ENCODE measurements at regions not wholly inside any gene's neighbourhood (a gene's known extent, or its start where the extent isn't known, plus 50 kb on each side); places are given as distances from the start of the nearest gene placed in this dataset.

DNA sequence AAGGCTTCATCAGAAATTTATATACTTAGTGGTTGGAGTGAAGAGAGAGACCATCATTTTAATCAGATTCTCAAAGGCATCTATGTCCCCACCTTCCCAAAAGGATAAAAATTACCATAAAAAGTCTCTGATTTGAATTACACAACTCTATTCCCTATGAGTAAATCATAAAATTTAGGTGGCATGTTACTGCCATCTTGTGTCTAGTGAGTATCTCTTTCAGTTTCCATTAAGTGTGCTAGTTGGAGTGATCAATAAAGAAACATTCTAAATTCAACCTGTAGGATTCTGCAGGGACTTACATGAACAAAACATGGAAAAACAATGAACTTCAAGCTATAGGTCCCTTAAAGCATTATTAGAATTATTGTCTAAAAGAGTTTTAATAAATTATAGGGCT lies 655.4 kb downstream of the LTN1 start:
- no peaks in the 10 kb centered on the region for H3K36me3 ChIP-seq (ENCODE audit: control insufficient read depth in 3 of 3, insufficient read depth in 2 of 3, low read depth in 1 of 3, low read length in 3 of 3)
- DNase-seq: peak; percentile 57 to 60
- FAIRE-seq: no peak
- H3K4me3 ChIP-seq (ENCODE audit: low read depth in 1 of 3, low read length in 3 of 3): no peak overlapping the region
- no peak overlapping the region for H3K27ac ChIP-seq (ENCODE audit: low read depth in 1 of 3, low read length in 2 of 3)
- no peaks in the 10 kb centered on the region for H3K27me3 ChIP-seq (ENCODE audit: control insufficient read depth in 3 of 3, insufficient read depth in 3 of 3, low read length in 3 of 3)
- no peaks in the 10 kb centered on the region for H3K9me3 ChIP-seq (ENCODE audit: control insufficient read depth in 2 of 2, insufficient read depth in 1 of 2, low read depth in 1 of 2, low read length in 1 of 2)
- H3K4me1 ChIP-seq (ENCODE audit: control insufficient read depth in 3 of 3, insufficient read depth in 2 of 3, low read depth in 1 of 3, low read length in 2 of 3): peaks cover 0 to 8% (median 0%) of the 10 kb centered on the region in 3 donors

DNA sequence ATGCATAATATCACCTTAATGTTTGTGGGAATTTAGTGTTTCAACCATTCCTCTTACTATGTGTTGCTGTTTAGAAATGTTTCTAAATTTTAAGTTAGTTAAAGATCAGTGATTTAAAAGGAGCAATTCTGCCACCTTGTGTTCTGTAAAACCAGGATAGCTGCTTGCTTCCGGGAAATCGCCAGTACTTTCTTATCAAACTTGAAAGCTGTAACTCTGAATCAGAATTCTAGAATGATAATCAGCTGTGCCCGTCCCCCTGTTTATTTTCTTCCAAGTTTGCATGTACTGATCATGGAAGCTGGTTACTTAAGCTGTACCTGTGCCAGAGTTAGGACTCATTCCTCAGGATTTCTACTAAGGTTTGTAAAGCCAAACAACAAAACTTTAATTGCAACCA lies 656.4 kb downstream of the LTN1 start:
- no peak overlapping the region for H3K27ac ChIP-seq (ENCODE audit: low read depth in 1 of 3, low read length in 2 of 3)
- H3K9me3 ChIP-seq (ENCODE audit: control insufficient read depth in 2 of 2, insufficient read depth in 1 of 2, low read depth in 1 of 2, low read length in 1 of 2): peaks cover 0 to 3% of the 10 kb centered on the region in 2 donors
- H3K36me3 ChIP-seq (ENCODE audit: control insufficient read depth in 3 of 3, insufficient read depth in 2 of 3, low read depth in 1 of 3, low read length in 3 of 3): no peaks in the 10 kb centered on the region
- FAIRE-seq (no peak), DNase-seq (peak; percentile 62 to 75)
- peaks cover 0 to 8% (median 0%) of the 10 kb centered on the region in 3 donors for H3K4me1 ChIP-seq (ENCODE audit: control insufficient read depth in 3 of 3, insufficient read depth in 2 of 3, low read depth in 1 of 3, low read length in 2 of 3)
- no peaks in the 10 kb centered on the region for H3K27me3 ChIP-seq (ENCODE audit: control insufficient read depth in 3 of 3, insufficient read depth in 3 of 3, low read length in 3 of 3)
- no peak overlapping the region for H3K4me3 ChIP-seq (ENCODE audit: low read depth in 1 of 3, low read length in 3 of 3)
- 2 to 12% (median 6%) methylated on average over 3 of the region's 3 CpGs for WGBS, 3 donors

DNA sequence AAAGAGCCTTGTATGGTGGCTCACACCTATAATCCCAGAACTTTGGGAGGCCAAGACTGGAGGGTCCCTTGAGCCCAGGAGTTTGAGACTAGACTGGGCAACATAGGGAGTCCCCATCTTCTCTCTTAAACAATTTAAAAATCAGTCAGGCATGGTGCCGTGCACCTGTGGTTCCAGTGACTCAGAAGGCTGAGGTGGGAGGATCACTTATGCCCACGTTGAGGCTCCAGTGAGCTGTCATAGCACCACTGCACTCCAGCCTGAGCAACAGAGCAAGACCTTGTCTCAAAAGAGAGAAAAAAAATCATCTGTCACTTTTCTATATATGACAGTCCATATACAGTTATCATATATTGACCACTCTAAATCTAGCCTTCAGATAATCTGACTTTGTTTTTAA lies 658.3 kb downstream of the LTN1 start:
- H3K27me3 ChIP-seq (ENCODE audit: control insufficient read depth in 3 of 3, insufficient read depth in 3 of 3, low read length in 3 of 3): no peaks in the 10 kb centered on the region
- DNase-seq (no peak), FAIRE-seq (no peak)
- H3K4me1 ChIP-seq (ENCODE audit: control insufficient read depth in 3 of 3, insufficient read depth in 2 of 3, low read depth in 1 of 3, low read length in 2 of 3): peaks cover 0 to 3% (median 0%) of the 10 kb centered on the region in 3 donors
- WGBS, 3 donors: 75 to 82% (median 79%) methylated on average over 2 of the region's 2 CpGs
- no peak overlapping the region for H3K4me3 ChIP-seq (ENCODE audit: low read depth in 1 of 3, low read length in 3 of 3)
- no peak overlapping the region for H3K27ac ChIP-seq (ENCODE audit: low read depth in 1 of 3, low read length in 2 of 3)
- peaks cover 0 to 8% of the 10 kb centered on the region in 2 donors for H3K9me3 ChIP-seq (ENCODE audit: control insufficient read depth in 2 of 2, insufficient read depth in 1 of 2, low read depth in 1 of 2, low read length in 1 of 2)
- H3K36me3 ChIP-seq (ENCODE audit: control insufficient read depth in 3 of 3, insufficient read depth in 2 of 3, low read depth in 1 of 3, low read length in 3 of 3): no peaks in the 10 kb centered on the region

DNA sequence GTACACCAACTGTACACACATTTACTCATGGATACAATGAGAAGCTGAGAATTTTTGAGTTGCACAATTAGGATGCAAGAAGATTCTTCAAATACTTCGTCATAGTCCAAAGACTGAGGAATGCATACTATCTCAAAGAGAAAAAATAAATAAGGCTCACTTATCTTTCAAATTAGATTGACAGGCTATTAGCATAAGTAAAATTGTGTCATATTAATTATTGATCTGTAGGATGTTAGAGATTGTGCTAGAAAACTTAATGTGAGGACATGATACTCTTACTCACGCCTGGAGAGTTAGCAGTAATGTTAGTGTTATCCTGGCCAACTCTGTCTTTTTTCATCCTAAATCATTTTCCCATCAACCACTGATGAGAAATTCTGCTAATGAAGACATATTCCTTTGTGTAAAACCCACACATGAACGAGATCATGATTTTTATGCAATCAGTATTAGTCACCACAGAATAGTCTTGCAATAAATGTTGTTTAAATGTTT lies 659.0 kb downstream of the LTN1 start:
- no peak for FAIRE-seq
- H3K9me3 ChIP-seq (ENCODE audit: control insufficient read depth in 2 of 2, insufficient read depth in 1 of 2, low read depth in 1 of 2, low read length in 1 of 2): peaks cover 0 to 15% of the 10 kb centered on the region in 2 donors
- 57 to 65% (median 64%) methylated on average over 3 of the region's 3 CpGs for WGBS, 3 donors
- H3K4me3 ChIP-seq (ENCODE audit: low read depth in 1 of 3, low read length in 3 of 3): no peak overlapping the region
- no peak overlapping the region for H3K27ac ChIP-seq (ENCODE audit: low read depth in 1 of 3, low read length in 2 of 3)
- no peaks in the 10 kb centered on the region for H3K27me3 ChIP-seq (ENCODE audit: control insufficient read depth in 3 of 3, insufficient read depth in 3 of 3, low read length in 3 of 3)
- no peaks in the 10 kb centered on the region for H3K36me3 ChIP-seq (ENCODE audit: control insufficient read depth in 3 of 3, insufficient read depth in 2 of 3, low read depth in 1 of 3, low read length in 3 of 3)
- DNase-seq: no peak
- H3K4me1 ChIP-seq (ENCODE audit: control insufficient read depth in 3 of 3, insufficient read depth in 2 of 3, low read depth in 1 of 3, low read length in 2 of 3): no peaks in the 10 kb centered on the region

DNA sequence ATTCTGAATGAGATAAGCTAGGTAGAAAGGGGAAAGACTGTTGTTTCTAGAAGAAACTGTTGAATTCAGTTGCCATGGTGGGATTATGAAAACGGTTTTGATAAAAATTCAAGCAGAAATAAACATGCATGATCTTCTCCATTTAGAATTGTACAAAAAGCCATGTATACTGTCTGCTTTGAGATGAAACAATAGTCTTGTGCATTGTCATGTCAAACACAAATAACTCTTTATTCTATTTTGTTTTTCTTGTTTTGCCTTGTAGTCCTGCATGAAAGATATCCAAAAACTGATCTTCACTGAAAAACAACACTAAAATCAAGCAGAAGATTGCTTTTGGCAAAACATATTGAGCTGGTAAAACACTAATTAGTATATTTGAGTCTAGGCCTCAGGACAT lies 659.9 kb downstream of the LTN1 start:
- H3K4me1 ChIP-seq (ENCODE audit: control insufficient read depth in 3 of 3, insufficient read depth in 2 of 3, low read depth in 1 of 3, low read length in 2 of 3): no peaks in the 10 kb centered on the region
- no peak overlapping the region for H3K27ac ChIP-seq (ENCODE audit: low read depth in 1 of 3, low read length in 2 of 3)
- H3K9me3 ChIP-seq (ENCODE audit: control insufficient read depth in 2 of 2, insufficient read depth in 1 of 2, low read depth in 1 of 2, low read length in 1 of 2): peaks cover 0 to 17% of the 10 kb centered on the region in 2 donors
- no peaks in the 10 kb centered on the region for H3K36me3 ChIP-seq (ENCODE audit: control insufficient read depth in 3 of 3, insufficient read depth in 2 of 3, low read depth in 1 of 3, low read length in 3 of 3)
- no peak for DNase-seq
- peak; percentile 59 for FAIRE-seq
- no peaks in the 10 kb centered on the region for H3K27me3 ChIP-seq (ENCODE audit: control insufficient read depth in 3 of 3, insufficient read depth in 3 of 3, low read length in 3 of 3)
- 62 to 75% (median 64%) methylated on average over 1 of the region's 1 CpG for WGBS, 3 donors
- H3K4me3 ChIP-seq (ENCODE audit: low read depth in 1 of 3, low read length in 3 of 3): no peak overlapping the region

DNA sequence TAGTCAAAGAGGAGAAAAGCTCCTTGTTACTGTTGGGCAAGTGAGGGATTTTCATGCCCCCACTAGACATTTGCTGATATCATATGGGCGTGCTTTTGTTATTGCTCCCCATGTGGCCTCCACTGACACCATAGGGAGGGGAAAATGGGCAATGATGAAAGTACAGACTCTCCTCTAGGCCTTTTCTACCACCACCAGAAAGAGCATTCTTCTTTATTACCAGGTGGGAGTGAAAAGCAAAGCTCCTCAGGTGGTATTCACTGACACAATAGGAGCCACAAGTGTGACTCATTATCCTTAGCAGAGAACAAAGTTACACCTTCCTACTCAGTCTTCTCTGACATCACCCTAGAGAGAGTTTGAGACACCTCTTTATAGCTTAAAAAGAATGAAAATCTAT lies 667.1 kb downstream of the LTN1 start:
- peaks cover 0 to 21% of the 10 kb centered on the region in 2 donors for H3K9me3 ChIP-seq (ENCODE audit: control insufficient read depth in 2 of 2, insufficient read depth in 1 of 2, low read depth in 1 of 2, low read length in 1 of 2)
- no peak overlapping the region for H3K4me3 ChIP-seq (ENCODE audit: low read depth in 1 of 3, low read length in 3 of 3)
- FAIRE-seq: no peak
- no peak for DNase-seq
- no peak overlapping the region for H3K27ac ChIP-seq (ENCODE audit: low read depth in 1 of 3, low read length in 2 of 3)
- no peaks in the 10 kb centered on the region for H3K27me3 ChIP-seq (ENCODE audit: control insufficient read depth in 3 of 3, insufficient read depth in 3 of 3, low read length in 3 of 3)
- H3K36me3 ChIP-seq (ENCODE audit: control insufficient read depth in 3 of 3, insufficient read depth in 2 of 3, low read depth in 1 of 3, low read length in 3 of 3): no peaks in the 10 kb centered on the region
- WGBS, 3 donors: 86 to 92% (median 90%) methylated on average over 1 of the region's 1 CpG
- no peaks in the 10 kb centered on the region for H3K4me1 ChIP-seq (ENCODE audit: control insufficient read depth in 3 of 3, insufficient read depth in 2 of 3, low read depth in 1 of 3, low read length in 2 of 3)

DNA sequence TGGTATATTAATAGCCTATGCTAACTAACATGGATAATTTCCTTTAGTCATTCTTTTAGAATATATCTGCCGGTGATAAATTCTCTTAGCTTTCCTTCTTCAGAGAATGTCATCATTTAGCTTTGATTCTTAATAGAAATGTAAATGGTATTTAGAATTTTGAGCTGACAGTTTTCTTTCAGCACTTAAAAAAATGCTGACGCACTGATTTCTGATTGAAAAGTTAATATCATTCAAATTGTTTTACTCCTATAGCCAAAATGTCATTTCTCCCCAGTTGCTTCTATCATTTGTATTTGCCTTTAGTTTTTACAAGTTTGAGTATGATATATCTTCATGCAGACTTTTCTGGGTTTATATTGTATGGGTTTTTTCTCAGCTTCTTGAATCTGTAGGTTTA lies 668.0 kb downstream of the LTN1 start:
- WGBS, 3 donors: 94 to 100% (median 97%) methylated on average over 2 of the region's 2 CpGs

DNA sequence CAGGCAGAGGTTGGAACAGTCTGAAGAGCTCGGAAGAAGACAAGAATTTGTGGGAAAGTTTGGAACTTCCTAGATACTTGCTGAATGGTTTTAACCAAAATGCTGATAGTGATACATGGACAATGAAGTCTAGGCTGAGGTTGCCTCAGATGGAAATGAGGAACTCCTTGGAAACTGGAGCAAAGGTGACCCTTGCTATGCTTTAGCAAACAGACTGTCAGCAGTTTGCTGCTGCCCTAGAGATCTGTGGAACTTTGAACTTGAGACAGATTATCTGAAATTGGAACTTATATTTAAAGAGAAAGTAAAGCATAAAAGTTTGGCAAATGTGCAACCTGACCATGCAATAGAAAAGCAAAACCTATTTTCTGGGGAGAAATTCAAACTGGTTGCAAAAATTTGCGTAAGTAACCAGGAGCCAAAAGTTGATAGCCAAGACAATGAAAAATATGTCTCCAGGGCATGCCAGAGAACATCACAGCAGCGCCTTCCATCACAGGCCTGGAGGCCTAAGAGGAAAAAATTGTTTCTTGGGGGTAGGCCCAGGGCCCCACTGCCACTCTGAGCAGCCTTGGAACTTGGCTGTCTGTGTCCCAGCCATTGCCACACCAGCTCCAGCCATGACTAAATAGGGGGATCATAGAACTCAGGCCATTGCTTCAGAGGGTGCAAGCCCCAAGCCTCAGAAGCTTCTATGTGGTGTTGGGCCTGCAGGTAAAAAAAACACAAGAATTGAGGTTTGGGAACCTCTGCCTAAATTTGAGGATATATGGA lies 675.3 kb downstream of the LTN1 start:
- FAIRE-seq (no peak), DNase-seq (peak; percentile 83 to 84)
- H3K9me3 ChIP-seq (ENCODE audit: control insufficient read depth in 2 of 2, insufficient read depth in 1 of 2, low read depth in 1 of 2, low read length in 1 of 2): peaks cover 0 to 9% of the 10 kb centered on the region in 2 donors
- H3K27ac ChIP-seq (ENCODE audit: low read depth in 1 of 3, low read length in 2 of 3): peak overlapping the region in 2 of 3 donors; percentile 73 to 76
- no peaks in the 10 kb centered on the region for H3K36me3 ChIP-seq (ENCODE audit: control insufficient read depth in 3 of 3, insufficient read depth in 2 of 3, low read depth in 1 of 3, low read length in 3 of 3)
- H3K4me1 ChIP-seq (ENCODE audit: control insufficient read depth in 3 of 3, insufficient read depth in 2 of 3, low read depth in 1 of 3, low read length in 2 of 3): peaks cover 0 to 16% (median 7%) of the 10 kb centered on the region in 3 donors
- H3K4me3 ChIP-seq (ENCODE audit: low read depth in 1 of 3, low read length in 3 of 3): no peak overlapping the region
- WGBS, 3 donors: 61 to 71% (median 63%) methylated on average over 3 of the region's 3 CpGs
- H3K27me3 ChIP-seq (ENCODE audit: control insufficient read depth in 3 of 3, insufficient read depth in 3 of 3, low read length in 3 of 3): no peaks in the 10 kb centered on the region

More for the DNA sequence above, 668.0 kb downstream of the LTN1 start:
- H3K4me1 ChIP-seq (ENCODE audit: control insufficient read depth in 3 of 3, insufficient read depth in 2 of 3, low read depth in 1 of 3, low read length in 2 of 3): no peaks in the 10 kb centered on the region
- peaks cover 0 to 16% of the 10 kb centered on the region in 2 donors for H3K9me3 ChIP-seq (ENCODE audit: control insufficient read depth in 2 of 2, insufficient read depth in 1 of 2, low read depth in 1 of 2, low read length in 1 of 2)
- no peak overlapping the region for H3K4me3 ChIP-seq (ENCODE audit: low read depth in 1 of 3, low read length in 3 of 3)
- no peak for DNase-seq
- no peak for FAIRE-seq
- no peak overlapping the region for H3K27ac ChIP-seq (ENCODE audit: low read depth in 1 of 3, low read length in 2 of 3)
- H3K27me3 ChIP-seq (ENCODE audit: control insufficient read depth in 3 of 3, insufficient read depth in 3 of 3, low read length in 3 of 3): no peaks in the 10 kb centered on the region
- no peaks in the 10 kb centered on the region for H3K36me3 ChIP-seq (ENCODE audit: control insufficient read depth in 3 of 3, insufficient read depth in 2 of 3, low read depth in 1 of 3, low read length in 3 of 3)
